ENCODE measurements at regions not wholly inside any gene's neighbourhood (a gene's known extent, or its start where the extent isn't known, plus 50 kb on each side); places are given as distances from the start of the nearest gene placed in this dataset.

DNA sequence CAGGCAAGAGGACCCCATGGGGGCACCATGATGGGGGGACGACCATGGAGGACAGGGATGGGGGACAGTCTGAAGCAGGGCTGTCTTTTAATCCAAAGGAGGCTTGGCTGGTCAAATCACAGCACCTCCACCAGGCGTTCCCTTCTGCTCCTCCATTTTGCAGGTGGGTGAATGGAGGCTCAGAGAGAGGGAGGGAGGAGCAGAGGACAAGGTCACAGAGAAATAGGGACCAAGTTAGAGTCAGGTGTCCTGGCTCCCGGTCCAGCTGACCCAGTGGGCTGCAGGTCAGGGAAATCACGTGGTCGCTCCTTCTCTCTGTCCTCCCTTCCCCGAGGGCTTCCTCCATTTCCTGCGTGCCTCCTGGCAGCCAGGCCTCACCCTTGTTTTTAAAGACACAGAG, 156.4 kb upstream of the SMIM23 start:
- no peak for DNase-seq (ENCODE audit: low read depth, low spot score)

DNA sequence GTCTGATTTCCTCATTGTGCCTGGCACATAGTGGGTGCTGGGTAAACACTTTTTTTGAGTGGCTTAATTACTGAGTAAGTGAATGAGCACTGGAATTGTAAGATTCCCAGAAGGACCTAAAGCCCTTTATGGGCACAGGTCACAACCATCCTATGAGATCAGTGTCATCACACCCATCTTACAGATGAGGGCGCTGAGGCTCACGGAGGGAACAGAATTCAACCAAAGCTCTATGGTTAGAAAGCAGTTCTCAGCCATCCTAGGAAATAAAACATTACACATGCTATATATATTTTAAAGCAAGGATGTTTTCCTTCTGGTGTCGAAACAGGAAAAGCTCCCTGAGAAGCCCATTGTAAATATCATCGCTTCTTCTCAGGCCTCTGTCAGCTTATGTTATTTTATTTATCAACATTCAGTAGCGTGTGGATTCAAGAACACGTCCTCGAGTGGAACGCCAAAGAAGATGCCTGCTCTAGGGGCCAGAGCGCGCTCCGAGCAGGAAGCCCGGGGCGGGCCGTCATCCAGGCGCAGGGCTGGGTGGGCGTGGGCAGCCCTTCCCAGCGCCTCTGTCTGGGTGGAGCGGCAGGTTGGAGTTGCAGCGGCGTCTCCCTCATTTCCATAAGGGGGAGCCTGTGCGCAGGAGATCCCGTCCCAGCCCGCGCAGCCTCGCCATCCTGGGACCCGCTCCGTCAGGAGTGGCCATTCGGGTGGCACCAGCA, 155.8 kb upstream of the SMIM23 start:
- DNase-seq (ENCODE audit: low read depth, low spot score), result no peak

DNA sequence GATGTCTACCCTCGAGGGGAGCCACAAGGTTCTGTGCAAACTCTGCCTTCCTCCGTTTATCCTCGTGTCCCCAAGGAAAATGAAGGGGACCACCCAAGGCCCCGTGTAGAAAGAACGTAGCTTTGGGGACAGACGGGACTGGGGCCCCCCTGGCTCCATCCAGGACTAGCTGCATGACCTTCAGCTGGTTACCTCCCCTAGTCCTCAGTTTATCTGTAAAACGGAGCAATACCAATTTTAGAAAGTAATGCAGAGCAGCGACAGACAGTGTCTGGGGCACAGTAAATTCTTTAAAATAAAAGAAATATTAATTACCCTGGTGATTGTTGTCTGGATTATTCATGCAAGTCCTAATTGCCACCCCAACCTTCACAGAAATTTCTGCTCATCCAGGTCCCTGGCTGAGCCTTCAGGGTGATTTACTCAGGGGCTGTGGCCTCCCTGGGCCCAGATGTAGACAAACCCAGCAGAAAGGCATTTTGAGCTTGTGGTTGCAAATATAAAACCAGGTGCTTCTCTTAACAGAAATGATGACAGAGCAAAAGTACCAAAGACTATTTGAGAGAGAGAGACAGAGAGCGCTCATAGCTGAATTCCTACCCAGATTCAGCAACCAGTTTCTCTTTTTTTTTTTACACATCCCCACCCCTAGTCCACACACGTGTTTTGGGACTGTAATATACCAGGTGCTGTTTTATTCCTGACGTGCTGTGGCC, 155.1 kb upstream of the SMIM23 start:
- DNase-seq (ENCODE audit: low read depth, low spot score), result no peak

DNA sequence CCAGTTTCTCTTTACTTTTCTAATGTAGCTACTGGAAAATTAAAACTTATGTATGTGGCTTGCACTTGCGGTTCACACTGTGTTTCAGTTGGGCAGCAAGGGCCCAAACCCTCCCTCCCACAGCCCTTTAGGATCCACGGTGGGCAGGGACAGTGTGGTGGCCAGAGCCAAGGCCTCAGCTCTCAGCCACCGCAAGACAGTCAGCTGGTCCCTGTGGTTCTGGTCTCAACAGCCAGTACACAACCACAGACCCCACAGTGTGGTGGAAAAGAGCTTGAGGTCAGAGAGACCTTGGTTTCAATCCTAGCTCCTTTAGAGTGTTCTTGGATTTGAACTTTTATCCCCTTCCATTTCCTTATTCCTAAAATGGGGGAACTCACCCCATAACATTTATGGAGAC, 153.0 kb upstream of the SMIM23 start:
- DNase-seq (ENCODE audit: low read depth, low spot score), result no peak

DNA sequence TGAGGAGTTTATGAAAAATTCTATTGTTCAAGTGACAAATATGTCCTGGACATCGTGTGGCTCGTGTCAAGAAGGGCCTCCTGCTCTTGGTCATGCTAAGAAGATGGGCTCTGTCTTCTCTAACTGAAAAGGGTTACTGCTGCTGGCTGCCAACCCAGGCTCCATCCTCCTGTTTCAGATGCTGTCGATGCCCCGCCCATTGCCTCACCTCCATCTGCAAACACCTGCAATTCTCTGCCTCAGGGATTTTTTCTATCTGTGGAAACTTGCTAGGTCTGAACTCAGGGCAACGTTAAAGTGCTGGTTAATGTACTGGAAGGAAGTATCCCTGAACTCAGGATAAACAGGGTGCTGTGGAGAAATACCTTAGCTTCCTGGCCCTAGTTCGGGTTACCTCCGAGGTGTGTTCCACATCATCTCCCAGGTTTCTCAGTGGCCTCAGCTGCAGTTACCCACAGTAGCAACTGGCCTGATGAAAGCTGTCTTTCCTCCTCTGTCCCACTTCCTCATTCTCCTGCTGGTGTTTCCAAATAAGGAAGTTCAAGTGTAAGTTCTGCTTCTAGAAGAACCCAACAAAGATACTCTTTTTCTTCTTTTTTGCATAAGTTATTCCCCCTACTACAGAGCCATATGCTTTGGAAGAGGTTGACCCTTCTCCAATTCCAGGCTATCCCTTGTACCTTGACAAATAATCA, 151.7 kb upstream of the SMIM23 start:
- DNase-seq (ENCODE audit: low read depth, low spot score), result no peak

DNA sequence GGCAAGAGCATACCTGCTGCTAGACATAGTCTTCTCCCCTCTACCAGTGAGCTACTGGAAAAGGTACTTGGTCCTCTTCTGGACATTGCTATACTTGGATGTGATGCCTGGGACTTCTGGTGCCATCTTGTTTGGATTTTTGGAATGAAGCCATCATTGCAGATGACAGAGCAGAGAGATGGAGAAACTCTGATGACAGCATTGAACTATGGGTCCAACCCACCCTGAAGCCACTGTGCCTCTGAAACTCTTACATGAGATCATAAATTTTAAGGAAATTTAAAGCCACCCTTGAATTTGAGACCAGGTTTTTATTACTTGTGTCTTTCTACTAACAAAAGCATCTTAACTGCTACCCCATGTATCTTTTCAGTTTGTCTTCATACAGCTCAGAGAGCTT, 151.1 kb upstream of the SMIM23 start:
- no peak for DNase-seq (ENCODE audit: low read depth, low spot score)

DNA sequence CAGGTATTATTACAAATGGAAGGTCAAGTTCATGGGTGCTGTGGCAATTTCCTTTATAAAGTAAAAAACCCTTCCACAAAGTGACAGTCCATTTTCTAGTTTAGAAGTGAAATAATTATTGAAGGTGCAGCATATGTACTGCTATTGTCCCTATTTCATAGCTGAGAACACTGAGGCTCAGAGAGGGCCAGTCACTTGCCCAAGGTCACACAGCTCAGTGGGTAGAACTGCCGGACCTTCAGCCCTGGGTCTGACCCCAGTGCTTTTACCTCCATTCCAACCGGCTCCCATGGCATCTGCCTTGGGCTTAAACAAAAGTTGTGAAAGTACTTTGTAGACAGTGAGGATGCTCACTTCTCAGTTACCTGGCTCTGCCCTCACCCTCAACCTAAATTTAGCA, 150.6 kb upstream of the SMIM23 start:
- no peak for DNase-seq (ENCODE audit: low read depth, low spot score)

DNA sequence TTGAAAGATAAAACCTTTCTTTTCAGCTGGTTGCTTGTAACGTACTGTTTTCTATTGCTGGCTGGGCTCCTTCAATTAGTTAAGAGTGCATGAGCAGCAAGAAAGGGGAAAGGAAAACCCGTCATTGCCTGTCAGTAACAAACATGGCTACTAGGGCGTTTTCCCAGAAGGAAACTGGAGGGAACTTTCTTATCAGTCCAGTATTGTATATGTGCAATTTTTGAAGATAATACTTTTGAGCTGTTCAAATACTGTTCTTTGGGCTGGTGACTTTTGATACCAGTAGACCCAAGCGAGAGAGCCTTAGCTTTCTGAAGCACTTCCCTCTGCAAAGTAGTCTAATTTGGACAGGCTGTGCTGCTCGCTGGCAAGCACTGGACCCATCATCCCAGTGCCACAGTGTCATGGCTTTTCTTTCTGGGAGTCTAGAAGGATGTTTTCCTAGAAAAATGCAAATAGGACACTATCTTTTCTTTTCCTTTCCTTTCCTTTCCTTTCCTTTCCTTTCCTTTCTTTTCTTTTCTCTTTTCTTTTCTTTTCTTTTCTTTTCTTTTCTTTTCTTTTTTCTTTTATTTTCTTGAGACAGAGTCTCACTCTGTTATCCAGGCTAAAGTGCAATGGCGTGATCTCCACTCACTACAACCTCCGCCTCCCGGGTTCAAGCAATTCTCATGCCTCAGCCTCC, 149.9 kb upstream of the SMIM23 start:
- DNase-seq (ENCODE audit: low read depth, low spot score), result no peak

DNA sequence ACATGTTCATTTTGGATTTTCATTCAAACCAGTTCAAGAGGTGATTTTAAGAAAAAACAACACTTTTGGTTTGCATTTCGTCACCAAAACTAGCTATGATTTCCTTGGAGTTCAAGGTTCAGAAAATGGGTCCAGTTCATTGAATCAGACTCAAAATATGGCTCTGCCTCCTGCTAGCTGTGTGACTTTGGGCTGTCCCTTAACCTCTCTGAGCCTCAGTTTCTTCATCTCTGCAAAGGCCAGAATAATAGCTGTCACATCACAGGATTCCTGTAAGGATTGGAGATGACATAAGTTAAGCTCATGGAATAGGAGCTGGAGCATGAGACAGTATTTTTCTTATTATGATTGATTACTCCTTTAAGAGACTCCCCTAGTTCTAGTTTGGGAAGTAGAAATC, 147.8 kb upstream of the SMIM23 start:
- DNase-seq (ENCODE audit: low read depth, low spot score), result no peak

DNA sequence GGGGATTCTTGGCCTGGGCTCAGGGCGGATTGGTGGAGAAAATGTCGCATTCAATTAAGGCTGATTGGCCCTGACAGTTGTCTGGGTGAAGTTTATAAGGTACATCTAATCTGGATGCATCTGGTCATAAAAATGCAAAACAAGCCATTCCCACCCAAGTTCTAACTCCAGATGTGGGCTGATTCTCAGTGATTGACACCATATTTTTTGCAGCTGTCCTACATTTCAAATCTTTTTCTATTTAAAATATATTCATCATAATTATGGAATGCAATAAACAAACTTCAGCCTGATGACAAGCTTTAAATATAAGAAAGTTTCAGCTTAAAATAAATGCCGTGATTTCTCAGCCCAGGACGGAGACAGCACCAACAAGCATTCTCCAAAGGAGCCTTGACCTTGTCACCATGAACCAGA, 146.4 kb upstream of the SMIM23 start:
- no peak for DNase-seq (ENCODE audit: low read depth, low spot score)

DNA sequence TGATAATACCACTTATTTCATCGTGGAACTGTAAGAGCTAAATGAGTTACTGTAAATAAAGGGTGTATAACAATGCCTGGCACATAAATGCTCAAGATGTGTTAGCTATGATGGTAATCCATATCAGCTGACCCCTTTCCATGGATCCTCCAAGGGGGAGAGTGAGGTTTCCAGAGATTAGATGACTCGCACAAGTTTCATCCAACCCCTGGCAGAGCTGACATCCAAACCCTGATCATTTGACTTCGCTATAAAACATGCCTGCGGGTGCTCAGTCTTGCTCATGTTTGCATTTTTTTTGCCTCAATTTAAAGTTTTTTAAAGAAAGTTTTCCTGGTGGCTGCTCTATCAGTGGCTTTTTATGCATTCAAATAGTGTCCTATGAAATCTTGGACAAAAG, 145.7 kb upstream of the SMIM23 start:
- no peak for DNase-seq (ENCODE audit: low read depth, low spot score)

DNA sequence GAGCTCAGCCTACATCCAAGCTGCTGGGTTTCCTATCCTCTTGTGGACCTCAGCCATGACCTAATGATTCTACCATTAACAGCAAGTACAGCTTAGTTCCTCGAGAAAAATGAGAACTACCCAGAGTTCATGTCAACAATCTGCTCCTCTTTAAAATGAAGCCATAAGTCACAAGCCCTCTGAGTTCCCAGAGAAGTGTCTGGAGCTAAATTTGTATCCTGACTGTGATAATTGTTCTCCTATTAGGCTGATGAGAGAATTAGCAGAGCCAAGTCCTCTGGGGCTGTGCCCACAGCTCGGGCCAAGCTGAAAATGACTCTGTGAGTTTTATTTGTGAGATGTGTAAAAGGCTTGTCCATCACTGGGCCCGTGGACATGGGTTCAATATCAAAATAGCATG, 145.1 kb upstream of the SMIM23 start:
- DNase-seq (ENCODE audit: low read depth, low spot score), result no peak

DNA sequence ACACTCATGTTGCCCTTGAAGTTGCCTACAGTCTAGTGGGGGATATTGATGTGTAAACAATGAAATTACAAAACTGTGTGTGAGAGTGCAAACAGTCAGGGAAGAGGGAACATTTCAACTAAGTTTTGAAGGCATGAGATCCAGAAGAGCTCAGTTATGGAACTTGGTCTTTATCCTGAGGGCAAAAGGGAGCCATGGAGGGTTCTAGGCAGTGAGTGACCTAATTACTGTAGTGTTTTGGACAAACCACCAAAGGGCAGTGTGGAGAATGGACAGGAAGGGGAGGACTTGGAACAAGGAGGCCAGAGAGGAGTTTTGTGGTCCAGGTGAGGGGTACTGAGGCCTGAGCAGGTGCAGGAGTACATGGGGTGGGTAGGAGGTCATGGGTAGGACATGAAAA, 143.7 kb upstream of the SMIM23 start:
- no peak for DNase-seq (ENCODE audit: low read depth, low spot score)

DNA sequence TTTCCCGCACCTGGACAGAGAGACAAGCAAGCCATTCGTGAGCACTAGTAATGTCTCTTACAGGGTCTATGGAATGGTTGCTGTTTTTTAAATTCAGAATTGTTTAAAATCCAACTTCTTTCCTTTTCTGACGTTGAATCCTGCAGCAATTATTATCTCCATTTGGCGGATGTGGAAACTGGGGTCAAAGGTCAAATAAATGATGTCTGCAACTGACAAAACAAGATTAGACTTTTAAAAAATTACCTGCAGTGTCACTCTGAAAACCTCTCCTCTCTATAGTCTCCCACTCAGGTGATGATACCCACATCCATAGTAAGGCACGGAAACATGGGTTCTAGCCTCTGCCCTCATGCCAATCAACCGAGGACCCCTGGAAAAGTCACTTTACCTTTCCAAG, 142.7 kb upstream of the SMIM23 start:
- DNase-seq (ENCODE audit: low read depth, low spot score), result no peak

DNA sequence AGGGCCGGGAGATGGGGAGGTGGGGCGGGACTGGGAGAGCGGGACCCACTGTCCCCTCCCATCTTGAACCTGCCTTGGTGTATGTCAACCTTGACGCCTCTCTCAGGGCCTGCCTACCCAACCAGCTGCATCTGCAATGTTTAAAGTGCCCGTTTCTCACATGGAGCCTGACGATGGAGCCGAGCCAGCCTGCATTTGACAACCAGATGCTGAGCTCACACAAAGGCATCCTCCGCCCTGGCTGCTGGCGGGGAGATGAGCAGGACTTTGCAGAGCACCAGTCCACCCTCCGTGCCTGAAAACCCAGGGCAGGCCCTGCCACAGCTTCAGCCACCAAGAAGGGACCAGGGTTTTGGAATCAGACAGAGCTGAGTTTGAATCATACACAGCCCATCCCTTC, 141.1 kb upstream of the SMIM23 start:
- no peak for DNase-seq (ENCODE audit: low read depth, low spot score)

DNA sequence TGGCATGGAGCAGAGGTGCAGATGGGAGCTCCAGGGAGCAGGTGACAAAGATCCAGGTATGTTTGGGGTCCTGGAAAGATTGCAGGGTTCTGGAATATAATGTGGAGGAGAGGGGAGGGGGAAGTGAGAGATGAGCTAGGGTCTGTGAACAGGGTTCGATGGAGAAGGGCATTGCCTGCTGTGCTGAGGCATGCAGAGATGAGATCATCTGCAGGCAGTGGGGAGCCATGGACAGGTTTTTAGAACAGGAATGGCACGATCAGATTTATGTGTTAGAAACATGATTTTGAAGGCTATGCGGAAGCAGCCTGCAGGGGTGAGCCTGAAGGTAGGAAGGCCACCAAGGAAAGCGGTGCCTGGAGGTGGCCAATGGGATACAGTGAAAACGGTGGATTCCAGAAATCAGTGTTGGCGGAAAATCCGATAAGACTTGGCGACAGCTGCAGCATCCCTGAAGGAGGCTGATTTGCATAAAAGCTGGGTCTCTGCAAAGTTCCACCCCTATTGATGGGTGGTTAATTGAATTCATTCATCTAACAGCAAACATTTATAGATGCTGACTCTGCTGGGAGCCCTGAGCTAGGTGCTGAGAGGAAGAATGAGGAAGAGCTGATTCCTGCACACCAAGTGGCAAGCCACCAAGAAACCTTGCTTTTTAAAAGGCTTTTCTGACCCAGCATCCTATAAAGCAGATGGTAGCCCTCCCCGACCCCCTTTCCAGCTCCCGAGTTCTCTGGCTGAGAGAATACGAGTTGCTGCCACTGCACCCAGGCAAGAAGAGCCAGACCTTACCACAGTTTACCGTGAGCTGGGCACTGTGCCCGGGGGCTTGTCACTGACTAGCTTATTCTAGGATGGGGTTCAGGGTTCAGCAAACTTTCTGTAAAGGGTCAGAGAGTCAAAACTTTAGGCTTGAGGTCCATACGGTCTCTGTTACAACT, 139.2 kb upstream of the SMIM23 start:
- DNase-seq (ENCODE audit: low read depth, low spot score), result no peak

DNA sequence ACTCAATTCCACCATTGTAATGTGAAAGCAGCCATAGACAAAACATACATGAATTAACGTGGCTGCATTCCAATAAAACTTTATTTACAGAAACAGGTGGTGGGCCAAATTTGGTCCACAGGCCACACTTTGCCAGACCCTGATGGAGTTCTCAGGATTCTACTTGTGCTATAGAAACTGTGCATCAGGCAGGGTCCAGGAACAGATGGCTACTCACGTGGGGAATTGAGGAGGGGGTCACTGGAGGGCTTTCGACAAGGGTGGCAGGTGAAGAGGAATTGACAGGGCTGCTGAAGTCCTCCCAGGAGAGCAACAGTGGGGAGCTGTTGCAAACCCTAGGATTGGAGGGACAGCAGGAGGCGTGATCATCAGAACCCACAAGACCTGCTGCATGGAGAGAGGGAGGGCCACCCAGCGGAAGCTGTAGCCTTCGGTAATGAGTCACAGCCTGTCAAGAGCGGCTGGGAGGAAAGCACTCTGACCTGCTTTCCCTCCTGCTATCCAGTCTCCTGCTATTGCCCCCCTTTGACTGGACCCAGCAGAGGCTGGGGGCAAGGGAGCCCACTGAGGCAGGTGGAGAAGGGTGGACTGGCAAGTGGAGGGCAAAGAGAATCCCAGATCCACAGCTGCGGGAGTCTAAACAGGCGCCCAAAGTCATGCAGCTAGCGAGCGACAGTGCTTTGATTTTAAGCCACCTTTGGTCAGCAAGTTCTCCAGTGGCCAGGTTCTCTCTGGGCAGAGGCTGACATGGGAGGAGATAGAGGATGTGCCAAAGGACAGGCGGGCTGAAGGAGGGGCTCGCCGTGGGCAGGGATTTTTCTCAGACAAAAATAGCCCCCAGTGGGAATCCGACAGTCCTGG, 138.3 kb upstream of the SMIM23 start:
- DNase-seq (ENCODE audit: low read depth, low spot score), result no peak

DNA sequence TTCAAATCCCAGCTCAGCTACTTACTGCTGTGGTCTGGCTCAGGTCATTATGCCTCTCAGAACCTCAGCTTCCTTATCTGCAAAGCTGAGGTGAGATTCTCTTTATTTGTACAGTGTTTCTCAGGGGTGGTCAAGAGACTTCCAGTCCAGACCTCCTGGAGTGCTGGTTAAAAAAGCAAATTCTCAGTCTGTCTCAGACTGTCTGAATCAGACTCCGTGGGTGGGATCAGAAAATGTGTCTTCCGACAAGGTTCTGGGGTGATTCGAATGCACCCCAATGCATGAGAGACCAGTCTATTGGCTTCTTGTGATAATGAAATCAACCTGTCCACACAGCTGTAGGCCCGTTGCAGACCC, 137.7 kb upstream of the SMIM23 start:
- no peak for DNase-seq (ENCODE audit: low read depth, low spot score)

DNA sequence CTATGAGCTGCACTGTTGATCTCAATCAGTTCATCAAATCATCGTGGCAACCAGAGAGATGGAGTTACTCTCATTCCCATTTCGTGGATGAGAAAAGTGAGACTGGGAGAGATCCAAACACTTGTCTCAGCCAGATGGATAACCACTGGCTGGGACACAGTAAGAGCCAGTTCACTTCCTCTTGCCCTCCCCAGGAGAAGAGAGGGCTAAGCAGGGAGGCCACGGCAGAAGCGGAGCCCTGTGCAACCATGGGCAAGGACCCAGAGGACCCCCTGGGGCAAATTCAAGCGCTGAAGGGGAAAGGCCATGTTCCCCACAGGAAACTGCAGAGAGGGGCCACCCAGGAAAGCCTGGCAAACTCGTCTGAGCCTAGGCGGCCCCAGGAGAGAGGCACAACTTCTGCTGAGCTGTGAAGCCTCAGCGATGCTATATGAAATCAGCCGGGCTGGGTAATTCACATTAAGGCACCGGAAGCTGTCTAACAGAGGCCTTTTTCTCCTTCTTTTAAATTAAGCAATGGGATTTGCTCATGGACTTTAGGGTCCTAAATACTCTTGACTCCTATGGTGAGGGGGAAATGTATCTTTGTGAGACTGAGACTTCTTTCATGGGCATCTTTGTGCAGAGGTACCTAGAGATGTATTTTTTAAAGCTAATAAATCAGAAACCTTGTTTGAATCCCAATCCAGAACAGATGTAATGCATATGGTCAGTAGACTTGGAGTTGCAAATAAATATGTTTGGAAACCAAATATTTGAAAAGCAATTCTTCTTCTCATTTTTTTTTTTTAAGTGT, 137.1 kb upstream of the SMIM23 start:
- DNase-seq (ENCODE audit: low read depth, low spot score), result no peak

DNA sequence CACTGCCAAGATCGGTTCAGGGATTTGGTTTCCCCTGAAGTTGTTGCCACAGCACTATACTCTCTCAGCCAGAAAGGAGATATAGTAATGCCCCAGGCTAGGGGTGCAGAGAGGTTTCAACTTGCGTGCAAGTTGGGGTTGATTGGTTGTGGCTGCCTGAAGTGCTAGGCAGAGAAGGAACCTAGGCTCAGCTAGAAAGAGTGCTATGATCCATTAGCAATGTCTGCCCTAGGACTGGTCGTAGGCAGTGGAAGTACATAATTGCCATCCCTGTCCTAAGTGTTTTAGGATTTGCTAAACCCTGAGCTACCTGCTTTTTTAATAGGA, 136.6 kb upstream of the SMIM23 start:
- DNase-seq (ENCODE audit: low read depth, low spot score), result no peak
